Muscle layer of colon (tissue), 2 donors: ENCODE measurements at regions not wholly inside any gene's neighbourhood (a gene's known extent, or its start where the extent isn't known, plus 50 kb on each side); places are given as distances from the start of the nearest gene placed in this dataset.

ENCODE experiments used
- H3K27ac ChIP-seq: one replicate; pipeline ENCODE4 v1.7.0; 2013; ENCODE audit warnings: low read depth, mild to moderate bottlenecking, low read length, moderate library complexity
- H3K27me3 ChIP-seq, 2 donors: one replicate each; pipeline ENCODE4 v1.7.0; 2013; ENCODE audit warnings: low read length in 2 of 2, mild to moderate bottlenecking in 2 of 2; ENCODE audit not compliant: insufficient read depth in 2 of 2, control insufficient read depth in 1 of 2
- H3K36me3 ChIP-seq: one replicate; pipeline ENCODE4 v1.7.0; 2013; ENCODE audit warnings: mild to moderate bottlenecking, low read length; ENCODE audit not compliant: insufficient read depth
- H3K4me1 ChIP-seq: one replicate; pipeline ENCODE4 v1.7.0; 2013; ENCODE audit warnings: mild to moderate bottlenecking, low read length; ENCODE audit not compliant: insufficient read depth
- H3K4me3 ChIP-seq, 2 donors: one replicate each; pipeline ENCODE4 v1.7.0; 2013; ENCODE audit warnings: low read length in 2 of 2, low read depth in 1 of 2, mild to moderate bottlenecking in 1 of 2, moderate library complexity in 1 of 2
- H3K9ac ChIP-seq: one replicate; pipeline ENCODE4 v1.7.0; 2013; ENCODE audit warnings: low read length
- H3K9me3 ChIP-seq: one replicate; pipeline ENCODE4 v1.7.0; 2013; ENCODE audit warnings: mild to moderate bottlenecking, low read length
- donor health status: abdominal sarcoma.
- donor health status: Adenocarcinoma of cecum.

- H3K27me3 ChIP-seq: no peaks in the 10 kb centered on the region
- H3K9me3 ChIP-seq: no peaks in the 10 kb centered on the region
- H3K4me3 ChIP-seq: no peak overlapping the region
- no peak overlapping the region for H3K27ac ChIP-seq
- H3K9ac ChIP-seq: no peak overlapping the region
- H3K36me3 ChIP-seq: no peaks in the 10 kb centered on the region
- no peaks in the 10 kb centered on the region for H3K4me1 ChIP-seq
Measured at GRCh38 chr3:23644099-23644498, 161.7 kb upstream of the UBE2E1 start.

GRCh38 chr3:23644676-23645075, 161.1 kb upstream of the UBE2E1 start:
- no peak overlapping the region for H3K9ac ChIP-seq
- H3K4me1 ChIP-seq: no peaks in the 10 kb centered on the region
- no peaks in the 10 kb centered on the region for H3K9me3 ChIP-seq
- H3K4me3 ChIP-seq: no peak overlapping the region
- no peak overlapping the region for H3K27ac ChIP-seq
- no peaks in the 10 kb centered on the region for H3K36me3 ChIP-seq
- H3K27me3 ChIP-seq: no peaks in the 10 kb centered on the region

- Histone ChIP-seq H3K9me3 (no peaks in the 10 kb centered on the region), H3K27ac (no peak overlapping the region), H3K4me1 (no peaks in the 10 kb centered on the region), H3K27me3 (no peaks in the 10 kb centered on the region), H3K4me3 (no peak overlapping the region), H3K36me3 (no peaks in the 10 kb centered on the region), H3K9ac (no peak overlapping the region)
Measured at GRCh38 chr3:23645533-23646183, 160.1 kb upstream of the UBE2E1 start.

GRCh38 chr3:23646184-23646920, 159.4 kb upstream of the UBE2E1 start:
- no peaks in the 10 kb centered on the region for H3K27me3 ChIP-seq
- no peaks in the 10 kb centered on the region for H3K36me3 ChIP-seq
- no peaks in the 10 kb centered on the region for H3K9me3 ChIP-seq
- H3K9ac ChIP-seq: no peak overlapping the region
- H3K27ac ChIP-seq: no peak overlapping the region
- no peak overlapping the region for H3K4me3 ChIP-seq
- H3K4me1 ChIP-seq: no peaks in the 10 kb centered on the region

GRCh38 chr3:23647706-23648258, 158.0 kb upstream of the UBE2E1 start:
- Histone ChIP-seq H3K9ac (no peak overlapping the region), H3K9me3 (no peaks in the 10 kb centered on the region), H3K36me3 (no peaks in the 10 kb centered on the region), H3K27me3 (no peaks in the 10 kb centered on the region), H3K4me1 (no peaks in the 10 kb centered on the region), H3K27ac (no peak overlapping the region), H3K4me3 (no peak overlapping the region)

- H3K4me3 ChIP-seq: no peak overlapping the region
- H3K9ac ChIP-seq: no peak overlapping the region
- no peak overlapping the region for H3K27ac ChIP-seq
- H3K27me3 ChIP-seq: no peaks in the 10 kb centered on the region
- H3K36me3 ChIP-seq: no peaks in the 10 kb centered on the region
- no peaks in the 10 kb centered on the region for H3K4me1 ChIP-seq
- no peaks in the 10 kb centered on the region for H3K9me3 ChIP-seq
Measured at GRCh38 chr3:23648326-23648995, 157.3 kb upstream of the UBE2E1 start.

- H3K4me1 ChIP-seq: no peaks in the 10 kb centered on the region
- H3K27ac ChIP-seq: no peak overlapping the region
- H3K27me3 ChIP-seq: no peaks in the 10 kb centered on the region
- H3K4me3 ChIP-seq: no peak overlapping the region
- H3K9ac ChIP-seq: no peak overlapping the region
- no peaks in the 10 kb centered on the region for H3K9me3 ChIP-seq
- no peaks in the 10 kb centered on the region for H3K36me3 ChIP-seq
Measured at GRCh38 chr3:23648996-23649395, 156.8 kb upstream of the UBE2E1 start.

- H3K4me3 ChIP-seq: no peak overlapping the region
- H3K4me1 ChIP-seq: no peaks in the 10 kb centered on the region
- H3K9me3 ChIP-seq: no peaks in the 10 kb centered on the region
- no peaks in the 10 kb centered on the region for H3K36me3 ChIP-seq
- H3K27me3 ChIP-seq: no peaks in the 10 kb centered on the region
- no peak overlapping the region for H3K27ac ChIP-seq
- no peak overlapping the region for H3K9ac ChIP-seq
Measured at GRCh38 chr3:23649448-23649847, 156.3 kb upstream of the UBE2E1 start.

GRCh38 chr3:23650371-23651140, 155.2 kb upstream of the UBE2E1 start:
- Histone ChIP-seq H3K4me3 (no peak overlapping the region), H3K27me3 (no peaks in the 10 kb centered on the region), H3K36me3 (no peaks in the 10 kb centered on the region), H3K9ac (no peak overlapping the region), H3K4me1 (no peaks in the 10 kb centered on the region), H3K27ac (no peak overlapping the region), H3K9me3 (no peaks in the 10 kb centered on the region)

- H3K9ac ChIP-seq: no peak overlapping the region
- H3K4me3 ChIP-seq: no peak overlapping the region
- H3K27ac ChIP-seq: no peak overlapping the region
- no peaks in the 10 kb centered on the region for H3K36me3 ChIP-seq
- H3K4me1 ChIP-seq: no peaks in the 10 kb centered on the region
- no peaks in the 10 kb centered on the region for H3K9me3 ChIP-seq
- H3K27me3 ChIP-seq: no peaks in the 10 kb centered on the region
Measured at GRCh38 chr3:23653647-23654525, 151.9 kb upstream of the UBE2E1 start.
